GM23338 (cell line): ENCODE measurements at regions not wholly inside any gene's neighbourhood (a gene's known extent, or its start where the extent isn't known, plus 50 kb on each side); places are given as distances from the start of the nearest gene placed in this dataset.

Source experiments
- ATAC-seq: fragments of 200-7000 bp; cut with Tn5 transposase; 3 replicates; pipeline ENCODE4 v1.9.1; 2020
- DNase-seq: peaks from one replicate; pipeline ENCODE4 v3.0.0-alpha.2; 2015; ENCODE audit warnings: low spot score
- H2AFZ ChIP-seq: fragments of 200-600 bp; sonication (generic); 2 replicates; pipeline ENCODE4 v1.8.0; 2016; ENCODE audit warnings: antibody characterized with exemption, mild to moderate bottlenecking, moderate library complexity
- H3F3A ChIP-seq: fragments of 200-600 bp; sonication (generic); replicated peaks from 2 replicates; pipeline ENCODE4 v1.8.0; 2017; ENCODE audit warnings: antibody characterized with exemption, mixed run types, low read depth
- H3K27ac ChIP-seq: fragments of 200-600 bp; sonication (generic); 2 replicates; pipeline ENCODE4 v1.6.1; 2016; ENCODE audit warnings: low read depth
- H3K27me3 ChIP-seq: fragments of 200-600 bp; sonication (generic); 2 replicates; pipeline ENCODE4 v1.8.0; 2016; ENCODE audit warnings: mild to moderate bottlenecking, mixed run types, moderate library complexity; ENCODE audit not compliant: insufficient read depth
- H3K36me3 ChIP-seq: fragments of 200-600 bp; sonication (generic); 2 replicates; pipeline ENCODE4 v1.8.0; 2016; ENCODE audit warnings: mild to moderate bottlenecking; ENCODE audit not compliant: insufficient read depth
- H3K4me1 ChIP-seq: fragments of 200-600 bp; sonication (generic); 2 replicates; pipeline ENCODE4 v1.8.0; 2016; ENCODE audit warnings: mild to moderate bottlenecking, moderate library complexity; ENCODE audit not compliant: insufficient read depth
- H3K4me2 ChIP-seq: fragments of 200-600 bp; sonication (generic); 2 replicates; pipeline ENCODE4 v1.7.1; 2017; ENCODE audit warnings: mixed run types
- H3K4me3 ChIP-seq: fragments of 200-600 bp; sonication (generic); 2 replicates; pipeline ENCODE4 v1.6.1; 2016; ENCODE audit warnings: mixed run types
- H3K79me2 ChIP-seq: fragments of 200-600 bp; sonication (generic); replicated peaks from 2 replicates; pipeline ENCODE4 v1.8.0; 2017; ENCODE audit warnings: mild to moderate bottlenecking; ENCODE audit not compliant: insufficient read depth
- H3K9me2 ChIP-seq: fragments of 200-600 bp; sonication (generic); 2 replicates; pipeline ENCODE4 v1.8.0; 2017; ENCODE audit not compliant: insufficient read depth
- H4K20me1 ChIP-seq: fragments of 200-600 bp; sonication (generic); replicated peaks from 2 replicates; pipeline ENCODE4 v1.8.0; 2017; ENCODE audit warnings: mild to moderate bottlenecking; ENCODE audit not compliant: insufficient read depth
- H3K27ac Mint-ChIP-seq: 2 replicates; pipeline ENCODE4 v1.8.0; 2020; ENCODE audit warnings: inconsistent platforms, mild to moderate bottlenecking, moderate library complexity, mixed read lengths
- H3K27me3 Mint-ChIP-seq: 3 replicates; pipeline ENCODE4 v1.8.0; 2022; ENCODE audit warnings: low read depth, mild to moderate bottlenecking, moderate library complexity, mixed read lengths, inconsistent platforms; ENCODE audit not compliant: insufficient read depth, poor library complexity
- H3K36me3 Mint-ChIP-seq: 3 replicates; pipeline ENCODE4 v1.8.0; 2021; ENCODE audit warnings: low read depth, mild to moderate bottlenecking, inconsistent platforms, moderate library complexity, mixed read lengths
- H3K4me1 Mint-ChIP-seq: 3 replicates; pipeline ENCODE4 v1.8.0; 2020; ENCODE audit warnings: mild to moderate bottlenecking, inconsistent platforms, mixed read lengths
- H3K4me3 Mint-ChIP-seq: 3 replicates; pipeline ENCODE4 v1.8.0; 2021; ENCODE audit warnings: moderate library complexity, mild to moderate bottlenecking, inconsistent platforms, mixed read lengths
- H3K9me3 Mint-ChIP-seq: 3 replicates; pipeline ENCODE4 v1.8.0; 2020; ENCODE audit warnings: moderate library complexity, mild to moderate bottlenecking, inconsistent platforms, mixed read lengths
- CREB1 ChIP-seq: fragments of 250-450 bp; sonication (Bioruptor Pico); IDR thresholded peaks from 2 replicates; pipeline ENCODE4 v1.5.0; 2020; ENCODE audit warnings: low read depth, mild to moderate bottlenecking, moderate library complexity
- EZH2 ChIP-seq: fragments of 200-600 bp; sonication (generic); IDR thresholded peaks from one replicate; pipeline ENCODE4 v1.8.0; 2017; ENCODE audit warnings: antibody characterized with exemption, mild to moderate bottlenecking, low read depth; ENCODE audit not compliant: unreplicated experiment
- EZH2phosphoT487 ChIP-seq: fragments of 200-600 bp; sonication (generic); IDR thresholded peaks from one replicate; pipeline ENCODE4 v1.8.1; 2018; ENCODE audit warnings: antibody characterized with exemption; ENCODE audit not compliant: unreplicated experiment
- JUNB ChIP-seq: IDR thresholded peaks from one replicate; pipeline ENCODE4 v1.6.1; 2016; ENCODE audit warnings: antibody characterized with exemption; ENCODE audit not compliant: unreplicated experiment
- NANOG ChIP-seq: IDR thresholded peaks from 2 replicates; pipeline ENCODE4 v1.6.1; 2016; ENCODE audit warnings: antibody characterized with exemption, borderline replicate concordance
- POLR2AphosphoS5 ChIP-seq: IDR thresholded peaks from 2 replicates; pipeline ENCODE4 v1.6.1; 2016; ENCODE audit warnings: antibody characterized with exemption, low read depth
- STAT1 ChIP-seq: IDR thresholded peaks from one replicate; pipeline ENCODE4 v1.6.1; 2016; ENCODE audit warnings: antibody characterized with exemption; ENCODE audit not compliant: unreplicated experiment
- ZNF114 ChIP-seq: fragments of 250-450 bp; sonication (Bioruptor Pico); IDR thresholded peaks from 2 replicates; pipeline ENCODE4 v1.5.0; 2020; ENCODE audit warnings: mild to moderate bottlenecking, moderate library complexity
- ZNF331 ChIP-seq: fragments of 250-450 bp; sonication (Bioruptor Pico); IDR thresholded peaks from 2 replicates; pipeline ENCODE4 v1.5.0; 2020; ENCODE audit warnings: low read depth, mild to moderate bottlenecking, moderate library complexity
- TF ChIP-seq, protein P1 (sequence below), 2 experiments: fragments of 200-600 bp in 1 of 2; sonication (generic) in 1 of 2; conservative IDR thresholded peaks; 2 replicates each; pipeline versions ENCODE4 v1.5.1 to v1.6.1; 2016 to 2017; ENCODE audit warnings: antibody characterized with exemption in 2 of 2, low read depth in 2 of 2, mild to moderate bottlenecking in 2 of 2, moderate library complexity in 1 of 2
- TF ChIP-seq, protein P2 (sequence below): IDR thresholded peaks from 2 replicates; pipeline ENCODE4 v1.6.1; 2016; ENCODE audit warnings: antibody characterized with exemption
- TF ChIP-seq, protein P3 (sequence below): fragments of 250-450 bp; sonication (Bioruptor Pico); IDR thresholded peaks from 2 replicates; pipeline ENCODE4 v1.5.0; 2020; ENCODE audit warnings: mild to moderate bottlenecking, moderate library complexity
- TF ChIP-seq, protein P4 (sequence below): IDR thresholded peaks from one replicate; pipeline ENCODE4 v1.6.1; 2018; ENCODE audit warnings: antibody characterized with exemption; ENCODE audit not compliant: unreplicated experiment

DNA sequence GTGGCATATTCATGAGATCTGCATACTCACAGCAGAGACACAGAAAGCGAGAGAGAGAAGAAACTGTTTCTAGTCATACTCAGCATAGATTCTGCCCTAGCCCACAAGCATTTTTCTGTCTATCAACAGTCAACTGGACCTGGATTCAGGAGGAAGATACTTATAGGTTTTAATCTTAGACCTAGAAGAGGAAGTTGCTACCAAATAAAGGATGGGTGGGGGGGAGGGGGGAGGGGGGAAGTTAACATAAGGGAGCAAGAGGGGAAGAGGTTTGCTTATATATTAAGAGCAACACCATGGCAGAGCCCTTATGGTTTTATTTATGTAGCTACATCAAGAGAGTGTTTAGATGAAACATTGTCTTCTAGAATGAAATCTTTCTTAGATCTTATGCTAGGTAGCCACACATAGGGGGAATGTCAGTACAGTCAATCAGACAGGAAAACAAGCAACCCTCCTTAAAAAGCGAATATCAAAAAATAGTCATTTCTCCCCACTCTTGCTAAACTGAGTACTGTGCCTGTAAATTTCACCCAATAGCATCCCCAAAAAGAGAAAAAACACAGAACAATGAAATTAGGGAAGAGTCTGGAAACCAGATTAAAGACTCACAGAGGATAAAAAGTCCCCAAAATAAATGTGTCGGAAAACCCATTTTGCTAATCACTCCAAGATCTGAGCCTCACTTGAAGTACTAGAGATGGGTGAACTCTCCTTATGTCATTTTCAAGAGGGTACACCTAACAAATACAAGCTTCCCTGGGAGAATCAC, 192.7 kb upstream of the NR4A3 start:
- Mint-ChIP-seq H3K4me1 (peaks cover 9% of the 10 kb centered on the region; the same call in 2 of the 3 replicates), H3K9me3 (no peaks in the 10 kb centered on the region), H3K27ac (no peak overlapping the region; the same call in 1 of the 2 replicates), H3K4me3 (no peak overlapping the region), H3K36me3 (no peaks in the 10 kb centered on the region), H3K27me3 (no peaks in the 10 kb centered on the region)
- no peaks in the 10 kb centered on the region; the same call in 1 of the 2 replicates for H3K4me1 ChIP-seq
- H3K27me3 ChIP-seq: no peaks in the 10 kb centered on the region
- ATAC-seq: no peak
- no peak overlapping the region for H3K27ac ChIP-seq
- peak overlapping the region; percentile 83 for H2AFZ ChIP-seq
- TF ChIP-seq NANOG (no peak), ZNF114 (no peak), EZH2 (no peak), JUNB (no peak), STAT1 (no peak), CREB1 (CRISPR knock-in tag) (no peak), EZH2phosphoT487 (no peak), ZNF331 (CRISPR knock-in tag) (no peak), POLR2AphosphoS5 (no peak)
- TF ChIP-seq, protein P1, sequence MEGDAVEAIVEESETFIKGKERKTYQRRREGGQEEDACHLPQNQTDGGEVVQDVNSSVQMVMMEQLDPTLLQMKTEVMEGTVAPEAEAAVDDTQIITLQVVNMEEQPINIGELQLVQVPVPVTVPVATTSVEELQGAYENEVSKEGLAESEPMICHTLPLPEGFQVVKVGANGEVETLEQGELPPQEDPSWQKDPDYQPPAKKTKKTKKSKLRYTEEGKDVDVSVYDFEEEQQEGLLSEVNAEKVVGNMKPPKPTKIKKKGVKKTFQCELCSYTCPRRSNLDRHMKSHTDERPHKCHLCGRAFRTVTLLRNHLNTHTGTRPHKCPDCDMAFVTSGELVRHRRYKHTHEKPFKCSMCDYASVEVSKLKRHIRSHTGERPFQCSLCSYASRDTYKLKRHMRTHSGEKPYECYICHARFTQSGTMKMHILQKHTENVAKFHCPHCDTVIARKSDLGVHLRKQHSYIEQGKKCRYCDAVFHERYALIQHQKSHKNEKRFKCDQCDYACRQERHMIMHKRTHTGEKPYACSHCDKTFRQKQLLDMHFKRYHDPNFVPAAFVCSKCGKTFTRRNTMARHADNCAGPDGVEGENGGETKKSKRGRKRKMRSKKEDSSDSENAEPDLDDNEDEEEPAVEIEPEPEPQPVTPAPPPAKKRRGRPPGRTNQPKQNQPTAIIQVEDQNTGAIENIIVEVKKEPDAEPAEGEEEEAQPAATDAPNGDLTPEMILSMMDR (conservative IDR thresholded peaks at IDR 0.05; ENCODE audit: low read depth in 2 of 2): no peak
- TF ChIP-seq, protein P2, sequence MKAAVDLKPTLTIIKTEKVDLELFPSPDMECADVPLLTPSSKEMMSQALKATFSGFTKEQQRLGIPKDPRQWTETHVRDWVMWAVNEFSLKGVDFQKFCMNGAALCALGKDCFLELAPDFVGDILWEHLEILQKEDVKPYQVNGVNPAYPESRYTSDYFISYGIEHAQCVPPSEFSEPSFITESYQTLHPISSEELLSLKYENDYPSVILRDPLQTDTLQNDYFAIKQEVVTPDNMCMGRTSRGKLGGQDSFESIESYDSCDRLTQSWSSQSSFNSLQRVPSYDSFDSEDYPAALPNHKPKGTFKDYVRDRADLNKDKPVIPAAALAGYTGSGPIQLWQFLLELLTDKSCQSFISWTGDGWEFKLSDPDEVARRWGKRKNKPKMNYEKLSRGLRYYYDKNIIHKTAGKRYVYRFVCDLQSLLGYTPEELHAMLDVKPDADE: no peak
- TF ChIP-seq, protein P3, sequence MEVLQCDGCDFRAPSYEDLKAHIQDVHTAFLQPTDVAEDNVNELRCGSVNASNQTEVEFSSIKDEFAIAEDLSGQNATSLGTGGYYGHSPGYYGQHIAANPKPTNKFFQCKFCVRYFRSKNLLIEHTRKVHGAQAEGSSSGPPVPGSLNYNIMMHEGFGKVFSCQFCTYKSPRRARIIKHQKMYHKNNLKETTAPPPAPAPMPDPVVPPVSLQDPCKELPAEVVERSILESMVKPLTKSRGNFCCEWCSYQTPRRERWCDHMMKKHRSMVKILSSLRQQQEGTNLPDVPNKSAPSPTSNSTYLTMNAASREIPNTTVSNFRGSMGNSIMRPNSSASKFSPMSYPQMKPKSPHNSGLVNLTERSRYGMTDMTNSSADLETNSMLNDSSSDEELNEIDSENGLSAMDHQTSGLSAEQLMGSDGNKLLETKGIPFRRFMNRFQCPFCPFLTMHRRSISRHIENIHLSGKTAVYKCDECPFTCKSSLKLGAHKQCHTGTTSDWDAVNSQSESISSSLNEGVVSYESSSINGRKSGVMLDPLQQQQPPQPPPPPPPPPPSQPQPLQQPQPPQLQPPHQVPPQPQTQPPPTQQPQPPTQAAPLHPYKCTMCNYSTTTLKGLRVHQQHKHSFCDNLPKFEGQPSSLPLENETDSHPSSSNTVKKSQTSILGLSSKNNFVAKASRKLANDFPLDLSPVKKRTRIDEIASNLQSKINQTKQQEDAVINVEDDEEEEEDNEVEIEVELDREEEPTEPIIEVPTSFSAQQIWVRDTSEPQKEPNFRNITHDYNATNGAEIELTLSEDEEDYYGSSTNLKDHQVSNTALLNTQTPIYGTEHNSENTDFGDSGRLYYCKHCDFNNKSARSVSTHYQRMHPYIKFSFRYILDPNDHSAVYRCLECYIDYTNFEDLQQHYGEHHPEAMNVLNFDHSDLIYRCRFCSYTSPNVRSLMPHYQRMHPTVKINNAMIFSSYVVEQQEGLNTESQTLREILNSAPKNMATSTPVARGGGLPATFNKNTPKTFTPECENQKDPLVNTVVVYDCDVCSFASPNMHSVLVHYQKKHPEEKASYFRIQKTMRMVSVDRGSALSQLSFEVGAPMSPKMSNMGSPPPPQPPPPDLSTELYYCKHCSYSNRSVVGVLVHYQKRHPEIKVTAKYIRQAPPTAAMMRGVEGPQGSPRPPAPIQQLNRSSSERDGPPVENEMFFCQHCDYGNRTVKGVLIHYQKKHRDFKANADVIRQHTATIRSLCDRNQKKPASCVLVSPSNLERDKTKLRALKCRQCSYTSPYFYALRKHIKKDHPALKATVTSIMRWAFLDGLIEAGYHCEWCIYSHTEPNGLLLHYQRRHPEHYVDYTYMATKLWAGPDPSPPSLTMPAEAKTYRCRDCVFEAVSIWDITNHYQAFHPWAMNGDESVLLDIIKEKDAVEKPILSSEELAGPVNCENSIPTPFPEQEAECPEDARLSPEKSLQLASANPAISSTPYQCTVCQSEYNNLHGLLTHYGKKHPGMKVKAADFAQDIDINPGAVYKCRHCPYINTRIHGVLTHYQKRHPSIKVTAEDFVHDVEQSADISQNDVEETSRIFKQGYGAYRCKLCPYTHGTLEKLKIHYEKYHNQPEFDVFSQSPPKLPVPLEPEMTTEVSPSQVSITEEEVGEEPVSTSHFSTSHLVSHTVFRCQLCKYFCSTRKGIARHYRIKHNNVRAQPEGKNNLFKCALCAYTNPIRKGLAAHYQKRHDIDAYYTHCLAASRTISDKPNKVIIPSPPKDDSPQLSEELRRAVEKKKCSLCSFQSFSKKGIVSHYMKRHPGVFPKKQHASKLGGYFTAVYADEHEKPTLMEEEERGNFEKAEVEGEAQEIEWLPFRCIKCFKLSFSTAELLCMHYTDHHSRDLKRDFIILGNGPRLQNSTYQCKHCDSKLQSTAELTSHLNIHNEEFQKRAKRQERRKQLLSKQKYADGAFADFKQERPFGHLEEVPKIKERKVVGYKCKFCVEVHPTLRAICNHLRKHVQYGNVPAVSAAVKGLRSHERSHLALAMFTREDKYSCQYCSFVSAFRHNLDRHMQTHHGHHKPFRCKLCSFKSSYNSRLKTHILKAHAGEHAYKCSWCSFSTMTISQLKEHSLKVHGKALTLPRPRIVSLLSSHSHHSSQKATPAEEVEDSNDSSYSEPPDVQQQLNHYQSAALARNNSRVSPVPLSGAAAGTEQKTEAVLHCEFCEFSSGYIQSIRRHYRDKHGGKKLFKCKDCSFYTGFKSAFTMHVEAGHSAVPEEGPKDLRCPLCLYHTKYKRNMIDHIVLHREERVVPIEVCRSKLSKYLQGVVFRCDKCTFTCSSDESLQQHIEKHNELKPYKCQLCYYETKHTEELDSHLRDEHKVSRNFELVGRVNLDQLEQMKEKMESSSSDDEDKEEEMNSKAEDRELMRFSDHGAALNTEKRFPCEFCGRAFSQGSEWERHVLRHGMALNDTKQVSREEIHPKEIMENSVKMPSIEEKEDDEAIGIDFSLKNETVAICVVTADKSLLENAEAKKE (CRISPR knock-in tag): no peak
- TF ChIP-seq, protein P4, sequence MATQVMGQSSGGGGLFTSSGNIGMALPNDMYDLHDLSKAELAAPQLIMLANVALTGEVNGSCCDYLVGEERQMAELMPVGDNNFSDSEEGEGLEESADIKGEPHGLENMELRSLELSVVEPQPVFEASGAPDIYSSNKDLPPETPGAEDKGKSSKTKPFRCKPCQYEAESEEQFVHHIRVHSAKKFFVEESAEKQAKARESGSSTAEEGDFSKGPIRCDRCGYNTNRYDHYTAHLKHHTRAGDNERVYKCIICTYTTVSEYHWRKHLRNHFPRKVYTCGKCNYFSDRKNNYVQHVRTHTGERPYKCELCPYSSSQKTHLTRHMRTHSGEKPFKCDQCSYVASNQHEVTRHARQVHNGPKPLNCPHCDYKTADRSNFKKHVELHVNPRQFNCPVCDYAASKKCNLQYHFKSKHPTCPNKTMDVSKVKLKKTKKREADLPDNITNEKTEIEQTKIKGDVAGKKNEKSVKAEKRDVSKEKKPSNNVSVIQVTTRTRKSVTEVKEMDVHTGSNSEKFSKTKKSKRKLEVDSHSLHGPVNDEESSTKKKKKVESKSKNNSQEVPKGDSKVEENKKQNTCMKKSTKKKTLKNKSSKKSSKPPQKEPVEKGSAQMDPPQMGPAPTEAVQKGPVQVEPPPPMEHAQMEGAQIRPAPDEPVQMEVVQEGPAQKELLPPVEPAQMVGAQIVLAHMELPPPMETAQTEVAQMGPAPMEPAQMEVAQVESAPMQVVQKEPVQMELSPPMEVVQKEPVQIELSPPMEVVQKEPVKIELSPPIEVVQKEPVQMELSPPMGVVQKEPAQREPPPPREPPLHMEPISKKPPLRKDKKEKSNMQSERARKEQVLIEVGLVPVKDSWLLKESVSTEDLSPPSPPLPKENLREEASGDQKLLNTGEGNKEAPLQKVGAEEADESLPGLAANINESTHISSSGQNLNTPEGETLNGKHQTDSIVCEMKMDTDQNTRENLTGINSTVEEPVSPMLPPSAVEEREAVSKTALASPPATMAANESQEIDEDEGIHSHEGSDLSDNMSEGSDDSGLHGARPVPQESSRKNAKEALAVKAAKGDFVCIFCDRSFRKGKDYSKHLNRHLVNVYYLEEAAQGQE: no peak
- H3K79me2 ChIP-seq: no peaks in the 10 kb centered on the region
- H3K4me2 ChIP-seq: no peak overlapping the region
- H3K9me2 ChIP-seq: no peaks in the 10 kb centered on the region
- DNase-seq: no peak
- no peaks in the 10 kb centered on the region for H4K20me1 ChIP-seq
- H3K4me3 ChIP-seq: no peak overlapping the region
- no peaks in the 10 kb centered on the region for H3K36me3 ChIP-seq
- no peaks in the 10 kb centered on the region for H3F3A ChIP-seq
